Eye (tissue), 1 donor: ENCODE measurements at regions not wholly inside any gene's neighbourhood (a gene's known extent, or its start where the extent isn't known, plus 50 kb on each side); places are given as distances from the start of the nearest gene placed in this dataset.

ENCODE experiments used
- DNase-seq: peaks from one replicate; pipeline ENCODE4 v3.0.0-alpha.2; 2015

DNA sequence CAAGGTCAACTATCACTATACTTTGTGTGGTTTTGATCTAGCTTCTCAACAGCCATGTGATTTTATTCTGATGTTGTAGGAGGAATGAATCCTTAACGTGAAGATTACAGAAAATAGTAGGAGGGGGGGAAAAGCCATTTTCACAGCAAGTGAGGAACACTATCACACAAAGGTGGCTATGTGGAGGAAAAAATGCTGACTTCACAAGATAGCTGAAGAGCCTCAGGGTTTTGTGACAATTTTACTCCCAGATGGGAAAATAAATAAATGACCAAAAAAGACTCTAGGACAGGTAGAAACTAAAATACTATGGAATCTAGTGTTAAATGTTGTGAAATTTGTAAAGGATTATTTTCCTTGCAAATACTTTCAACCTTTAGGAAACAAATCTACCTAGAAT lies 281.0 kb downstream of the ADRA2A start:
- no peak for DNase-seq

DNA sequence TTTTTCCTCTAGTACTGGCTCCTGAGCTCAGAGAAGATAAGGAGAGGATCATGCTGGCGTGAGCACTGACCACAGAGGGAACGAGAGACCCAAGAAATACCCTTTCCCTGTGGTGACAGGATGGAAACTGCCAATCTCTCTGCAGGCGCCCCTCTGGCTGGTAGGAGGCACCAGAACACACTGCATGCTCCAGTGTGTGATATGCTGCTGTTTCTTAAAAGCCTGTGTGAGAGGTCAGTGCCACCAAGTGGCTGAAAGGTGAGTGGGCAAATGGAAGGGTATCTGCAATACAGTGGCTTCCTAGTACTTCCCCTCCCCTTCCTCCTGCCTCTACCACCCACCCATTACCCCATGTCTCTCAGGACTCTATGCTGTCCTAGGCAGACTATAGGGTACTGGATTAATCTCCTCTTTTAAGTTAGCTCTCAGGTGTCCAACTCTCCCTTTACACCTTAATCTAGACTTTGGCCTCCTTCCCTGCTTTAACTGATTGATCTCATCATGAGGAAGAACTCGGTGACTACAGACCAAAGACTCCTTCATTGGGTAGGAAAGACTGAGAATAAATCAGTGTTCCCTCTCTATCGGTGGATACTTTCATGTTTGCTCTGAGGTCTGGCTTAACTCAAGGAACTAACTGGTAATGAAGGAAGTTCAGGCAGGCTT lies 283.6 kb downstream of the ADRA2A start:
- DNase-seq: peak; percentile 52

DNA sequence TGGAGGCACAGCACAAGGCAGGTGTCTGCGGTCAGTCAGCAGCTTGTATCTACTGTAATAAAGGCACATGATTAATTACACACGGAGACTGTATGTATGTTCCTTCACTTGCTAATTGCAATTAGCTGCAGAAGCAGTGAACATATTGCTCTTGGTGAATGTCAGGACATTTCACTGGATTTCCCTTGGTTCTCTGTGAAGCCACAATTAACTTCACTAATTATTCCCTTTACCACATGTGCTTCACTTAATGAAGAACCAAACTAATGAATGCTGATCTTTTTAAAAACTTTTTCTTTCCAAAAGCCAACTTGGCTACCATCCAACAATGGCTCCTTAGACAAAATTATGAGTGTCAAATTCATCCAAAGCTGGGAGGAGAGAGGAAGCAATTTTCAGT lies 290.7 kb downstream of the ADRA2A start:
- no peak for DNase-seq

DNA sequence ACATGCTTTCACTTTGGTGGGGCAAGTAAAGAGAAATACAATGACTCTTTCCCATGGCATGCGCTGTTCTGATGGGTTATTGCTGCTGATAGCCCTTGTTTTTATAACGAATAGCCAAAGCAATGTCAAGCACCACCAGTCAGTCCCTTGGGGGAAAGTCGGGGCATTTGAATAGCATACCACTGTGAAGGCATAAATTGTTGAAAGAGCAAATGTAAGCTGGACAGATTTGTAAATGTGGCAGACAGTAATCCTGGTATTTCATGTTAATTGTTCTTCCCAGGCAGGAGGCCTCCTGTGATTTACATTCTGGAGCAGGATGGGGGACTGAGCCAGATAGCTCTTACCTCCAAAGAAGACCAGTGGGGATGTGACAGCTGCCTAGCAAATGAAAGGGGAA lies 293.3 kb downstream of the ADRA2A start:
- DNase-seq: no peak

DNA sequence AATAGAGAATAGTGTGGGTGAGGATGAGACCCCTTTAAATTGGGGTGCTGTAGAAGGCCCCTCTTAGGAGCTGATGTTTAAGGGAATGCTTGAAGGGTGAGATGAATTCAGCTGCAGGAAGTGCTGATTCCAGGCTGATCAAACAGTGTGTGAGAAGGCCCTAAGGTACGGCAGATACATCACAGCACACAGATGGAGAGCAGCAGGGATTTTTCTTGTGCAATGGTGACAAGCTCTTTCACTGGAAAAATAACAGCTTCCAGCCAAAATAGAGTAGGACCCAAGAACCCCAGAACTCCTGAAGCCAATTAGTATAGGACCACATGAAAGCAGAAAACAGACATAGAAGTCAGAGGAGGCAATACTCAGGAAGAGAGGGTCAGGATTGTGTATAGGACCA lies 296.9 kb downstream of the ADRA2A start:
- no peak for DNase-seq

DNA sequence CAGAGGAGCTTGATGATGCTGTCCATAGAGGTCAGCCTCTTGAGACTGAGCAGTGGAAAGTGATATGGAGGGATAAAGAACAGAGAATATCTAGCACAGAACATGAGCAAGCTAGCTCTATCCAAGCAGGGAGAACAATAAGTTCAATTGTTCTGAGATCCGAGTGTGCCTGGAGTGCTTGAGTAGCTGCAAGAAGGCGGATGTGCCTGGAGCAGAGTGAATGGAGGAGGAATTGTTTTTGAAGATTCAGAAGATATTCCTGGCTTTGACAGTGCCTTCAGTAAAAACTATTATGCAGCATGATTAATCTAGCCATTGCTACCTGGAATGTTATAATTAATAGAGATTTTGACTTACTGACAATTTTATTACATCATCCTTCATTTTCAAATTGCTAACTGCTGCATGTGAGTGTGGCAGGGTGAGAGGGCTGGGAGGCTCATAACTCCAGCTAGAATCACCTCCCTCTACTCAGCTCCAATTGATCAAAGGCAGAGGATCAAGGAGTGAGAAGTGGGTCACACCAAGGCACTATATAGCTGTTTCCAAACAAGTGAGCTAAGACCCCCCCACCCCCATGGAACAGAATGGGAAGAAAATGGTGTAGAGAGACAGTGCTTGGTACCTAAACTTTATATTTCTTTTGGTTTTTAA lies 302.8 kb downstream of the ADRA2A start:
- no peak for DNase-seq

DNA sequence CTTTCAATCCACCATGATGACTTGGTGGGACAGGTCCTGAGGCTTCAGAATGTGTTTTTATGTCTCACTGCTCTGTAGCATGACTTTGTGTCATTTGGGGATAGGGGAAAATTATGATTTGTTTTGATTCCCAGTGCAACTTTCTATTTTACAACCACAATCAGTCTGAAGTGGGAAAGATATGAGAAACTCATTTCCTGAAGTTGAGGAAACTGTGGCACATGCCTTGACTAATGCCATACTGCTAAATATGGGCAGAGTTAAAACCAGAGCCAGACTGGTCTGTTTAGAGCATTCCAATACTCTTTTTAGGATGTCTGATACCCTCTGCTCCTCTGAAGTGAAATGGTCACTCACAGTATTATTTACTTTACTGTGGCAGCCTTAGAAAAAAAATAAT lies 307.7 kb downstream of the ADRA2A start:
- no peak for DNase-seq

DNA sequence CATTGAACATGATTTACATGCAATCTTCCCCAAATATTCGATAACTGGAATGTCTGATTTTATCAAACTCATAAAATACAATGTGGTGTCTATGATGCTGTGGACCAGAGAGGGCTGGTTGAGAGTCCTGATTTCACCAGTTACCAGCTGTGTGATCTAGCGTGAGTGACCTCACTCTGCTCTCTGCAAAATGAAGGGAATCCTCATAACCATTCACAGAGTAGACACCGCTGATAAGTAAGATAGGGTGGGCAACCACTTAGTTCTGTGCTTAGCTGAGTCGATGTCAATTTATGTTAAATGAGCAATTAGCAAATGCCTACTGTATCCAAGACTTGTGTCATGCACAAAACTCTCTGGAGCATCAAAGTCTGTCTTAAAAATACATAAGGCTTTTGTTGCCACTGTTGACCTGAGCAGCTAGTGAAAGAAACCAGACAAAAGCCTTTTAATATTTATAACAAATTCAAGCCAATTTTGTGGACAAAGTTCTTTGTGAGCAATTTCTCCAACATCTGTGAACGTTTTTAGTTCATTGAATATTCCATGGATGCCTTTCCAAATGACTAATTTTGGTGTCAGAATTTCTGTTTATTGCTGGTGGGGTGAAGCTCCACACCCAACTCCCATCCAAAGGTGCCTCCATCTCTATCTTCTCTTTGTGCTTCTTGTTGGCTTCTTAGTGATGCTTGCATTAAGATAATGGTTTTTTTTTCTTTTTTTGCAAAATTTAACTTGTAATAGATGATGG lies 314.2 kb downstream of the ADRA2A start:
- no peak for DNase-seq

DNA sequence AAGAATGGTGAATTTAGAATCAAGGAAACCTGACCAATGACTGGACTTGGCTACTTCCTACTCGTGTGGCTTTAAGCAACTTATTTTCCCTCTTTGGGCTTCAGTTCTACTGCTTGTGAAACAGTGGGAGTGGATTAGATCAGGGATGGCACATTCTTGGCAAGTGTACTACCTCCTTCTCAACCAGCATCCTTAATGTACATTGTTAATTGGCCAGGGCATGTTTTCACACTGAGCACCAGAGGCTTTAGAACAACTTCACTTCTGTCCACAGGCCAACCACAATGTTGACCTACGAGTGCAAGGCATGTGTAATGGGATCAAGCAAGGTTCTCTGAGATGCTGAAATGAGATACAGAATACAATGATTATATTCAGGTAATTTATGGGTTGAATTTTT lies 315.3 kb downstream of the ADRA2A start:
- DNase-seq: no peak

DNA sequence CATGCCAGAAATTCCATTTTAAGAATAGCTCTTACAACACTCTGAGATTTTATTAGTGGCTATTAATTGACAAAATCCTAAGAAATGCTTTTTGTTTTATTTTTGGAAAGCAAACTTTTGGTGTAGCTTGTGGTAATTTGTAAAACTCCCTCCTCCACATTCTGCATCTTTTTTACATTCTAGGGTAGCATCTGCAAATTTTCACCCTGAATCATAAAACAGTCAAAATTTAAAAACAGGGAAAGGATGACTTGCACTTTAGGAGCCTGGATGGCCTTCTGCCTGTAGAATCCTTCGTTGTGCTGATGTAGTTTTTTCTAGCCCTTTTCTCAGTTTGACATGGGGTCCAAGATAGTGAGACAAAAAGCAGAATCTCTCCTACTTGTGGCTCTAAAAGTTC lies 316.1 kb downstream of the ADRA2A start:
- no peak for DNase-seq

DNA sequence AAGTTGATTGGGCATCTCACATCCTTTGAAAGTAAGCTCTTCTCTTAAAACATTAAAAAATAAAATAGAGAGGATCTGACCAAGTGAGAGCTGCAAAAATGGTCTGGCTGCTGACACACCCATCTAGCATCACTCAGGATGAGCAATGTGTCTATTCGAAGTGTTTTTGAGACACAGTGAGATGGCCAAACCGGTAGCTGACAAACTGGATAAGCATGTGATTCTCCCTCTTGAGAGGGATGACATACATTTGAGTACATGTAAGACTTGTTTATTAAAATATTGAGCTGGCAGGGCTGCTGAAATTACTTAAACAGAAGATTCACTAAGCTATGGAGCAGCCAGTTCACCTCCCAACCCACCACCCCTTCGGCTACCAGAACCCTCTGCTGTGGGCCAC lies 333.9 kb downstream of the ADRA2A start:
- no peak for DNase-seq

DNA sequence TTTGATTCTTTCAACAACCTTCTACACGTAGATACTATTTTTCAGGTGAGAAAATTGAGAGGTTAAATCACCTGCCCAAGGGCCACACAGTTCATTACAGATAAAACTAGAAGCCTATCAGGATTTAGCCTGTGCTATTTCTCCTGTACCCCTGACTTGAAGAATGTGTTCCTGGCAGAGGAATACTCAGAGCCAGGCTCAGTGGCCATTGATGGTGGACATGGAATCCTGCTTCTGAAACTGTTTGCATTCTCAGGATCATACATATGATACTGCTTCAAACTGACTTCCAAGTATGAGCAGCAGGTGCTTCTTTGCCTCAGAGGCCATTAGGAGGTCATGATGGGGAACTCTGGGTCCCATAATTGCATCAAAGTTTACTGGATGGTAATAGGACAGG lies 348.6 kb downstream of the ADRA2A start:
- no peak for DNase-seq

DNA sequence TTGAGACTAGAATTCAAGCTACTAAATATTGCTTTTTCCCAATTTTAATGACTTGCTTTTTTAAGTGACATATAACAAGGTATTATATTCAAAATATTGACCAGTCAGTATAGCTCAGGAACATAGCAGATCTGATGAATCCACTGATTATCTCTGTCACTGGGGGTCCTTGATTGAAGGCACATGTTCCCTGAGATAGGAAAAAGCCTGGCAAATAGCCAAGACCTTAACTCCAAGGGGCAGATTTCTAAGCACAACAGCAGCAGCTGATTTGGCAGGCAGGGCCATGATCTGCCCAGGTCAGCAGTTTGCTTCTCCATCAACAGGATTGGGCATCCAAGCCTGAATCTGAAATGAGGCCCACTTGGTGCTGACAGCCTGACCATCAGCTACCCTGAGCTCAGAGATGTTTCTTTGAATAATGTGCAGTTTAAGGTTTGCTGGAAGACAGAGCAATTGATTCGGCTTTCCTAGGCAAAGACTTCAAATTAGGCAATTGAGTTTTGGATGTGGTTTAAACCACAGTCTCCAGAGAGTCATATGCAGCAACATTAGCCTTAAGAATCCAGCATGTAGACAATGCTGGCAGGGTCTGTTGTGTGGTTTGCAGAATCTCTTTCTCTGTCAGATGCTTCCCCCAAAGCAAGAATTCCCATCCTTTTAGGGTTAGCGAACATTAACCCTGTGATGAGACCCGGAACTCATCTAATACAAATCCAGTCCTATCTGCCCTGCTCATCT lies 352.6 kb downstream of the ADRA2A start:
- DNase-seq: no peak

DNA sequence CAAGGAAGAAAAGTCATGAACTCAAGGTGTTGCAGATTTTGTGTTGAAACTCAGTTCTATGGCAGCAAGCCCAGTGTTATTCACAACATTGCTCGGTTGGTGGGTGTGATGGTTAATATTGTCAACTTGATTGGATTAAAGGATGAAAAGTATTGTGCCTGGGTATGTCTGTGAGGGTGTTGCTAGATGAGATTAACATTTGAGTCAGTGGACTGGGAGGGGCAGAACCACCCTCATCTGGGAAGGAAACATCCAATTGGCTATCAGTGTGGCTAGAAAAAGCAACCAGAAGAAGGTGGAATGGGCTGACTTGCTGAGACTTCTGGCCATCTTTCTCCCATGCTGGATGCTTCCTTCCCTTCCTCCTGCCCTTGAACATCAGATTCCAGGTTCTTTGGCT lies 353.2 kb downstream of the ADRA2A start:
- DNase-seq: no peak

DNA sequence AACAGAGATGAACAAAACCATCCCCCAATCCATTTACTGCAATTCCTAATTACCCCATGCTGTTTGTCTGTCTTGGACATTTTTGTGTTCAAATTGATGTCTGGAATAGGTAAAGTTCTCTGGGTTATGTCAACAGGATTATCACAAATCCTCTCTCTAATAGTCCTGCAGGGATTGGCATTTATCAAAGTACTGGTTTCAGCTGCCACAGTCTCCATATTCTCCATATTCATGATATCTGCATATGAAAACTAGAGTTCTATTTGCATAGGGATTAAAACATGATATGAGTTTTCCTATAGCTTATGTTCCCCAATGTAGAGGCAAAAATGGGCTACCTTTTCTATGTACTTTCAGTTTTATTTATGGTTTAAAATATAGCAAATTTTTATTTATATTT lies 355.8 kb downstream of the ADRA2A start:
- DNase-seq: no peak

DNA sequence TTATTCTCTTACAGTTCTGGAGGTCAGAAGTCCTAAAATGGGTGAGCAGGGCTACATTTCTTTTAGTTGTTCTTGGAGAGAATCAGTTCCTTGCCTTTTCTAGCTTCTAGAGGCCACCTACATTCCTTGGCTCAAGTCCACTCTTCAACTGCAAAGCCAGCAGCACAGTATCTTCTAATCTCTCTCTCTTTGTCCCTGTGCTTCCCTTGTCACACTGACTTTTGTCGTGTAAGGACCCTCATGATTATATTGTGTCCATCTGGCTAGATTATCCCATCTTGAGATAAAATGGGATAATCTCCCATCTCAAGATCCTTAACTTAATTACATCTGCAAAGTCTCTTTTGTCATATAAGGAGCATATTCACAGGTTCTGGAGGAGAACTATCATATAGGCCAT lies 359.0 kb downstream of the ADRA2A start:
- no peak for DNase-seq

DNA sequence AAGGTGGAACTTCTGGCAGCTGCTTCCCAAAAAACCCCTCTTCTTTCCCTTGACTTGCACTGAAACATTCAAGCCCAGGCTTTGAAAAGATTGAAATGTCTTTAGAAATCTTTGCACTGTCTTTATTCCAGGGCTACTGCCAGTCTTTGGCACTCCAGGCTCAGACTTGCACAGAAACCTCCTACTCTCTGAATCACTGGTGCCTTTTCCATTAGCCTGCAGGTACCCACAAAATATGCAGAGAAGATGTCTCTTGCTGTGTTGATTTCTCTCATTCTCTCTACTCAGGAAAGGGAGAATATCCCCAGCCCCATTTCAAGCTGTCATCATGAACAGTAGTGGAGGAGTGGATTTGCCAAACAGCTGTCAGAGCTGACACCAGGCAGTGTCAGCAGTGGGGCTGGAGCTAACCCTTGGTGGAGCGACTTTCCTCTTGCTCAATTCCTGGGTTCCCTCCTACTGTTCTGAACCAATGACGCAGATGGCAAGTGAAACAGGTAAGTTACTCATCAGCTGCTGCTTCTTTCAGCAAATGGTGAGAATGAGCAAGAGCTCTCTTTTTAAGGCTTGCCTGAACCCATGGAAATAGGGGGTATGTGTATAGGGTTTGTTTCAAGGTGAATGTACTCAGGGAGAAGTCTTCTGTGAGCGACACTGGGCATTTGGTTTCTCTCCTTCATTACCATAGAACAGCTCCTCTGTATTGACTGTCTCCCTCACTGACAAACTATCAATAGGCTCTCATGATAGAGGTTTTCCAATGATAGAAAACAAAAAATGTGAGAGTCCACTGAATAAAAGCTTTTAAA lies 362.4 kb downstream of the ADRA2A start:
- DNase-seq: no peak

DNA sequence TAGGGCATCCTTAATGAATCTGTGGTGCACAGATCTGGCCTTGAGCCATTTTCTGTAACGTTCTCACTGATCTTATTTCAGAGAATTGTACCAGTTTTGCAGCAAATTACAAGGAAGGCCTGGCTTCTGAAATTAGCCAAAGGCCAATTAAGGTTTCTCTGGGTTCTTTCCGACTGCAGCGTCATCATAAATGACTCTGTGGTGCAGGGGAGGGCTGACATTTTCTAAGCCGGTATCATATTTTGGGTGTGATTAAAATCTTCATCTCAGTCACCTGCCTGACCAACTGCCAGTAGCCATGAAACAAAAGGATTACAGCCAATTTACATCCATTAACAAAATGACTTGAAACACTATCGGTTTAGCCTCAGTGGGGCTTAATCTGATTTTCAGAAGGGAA lies 363.7 kb downstream of the ADRA2A start:
- DNase-seq: no peak

DNA sequence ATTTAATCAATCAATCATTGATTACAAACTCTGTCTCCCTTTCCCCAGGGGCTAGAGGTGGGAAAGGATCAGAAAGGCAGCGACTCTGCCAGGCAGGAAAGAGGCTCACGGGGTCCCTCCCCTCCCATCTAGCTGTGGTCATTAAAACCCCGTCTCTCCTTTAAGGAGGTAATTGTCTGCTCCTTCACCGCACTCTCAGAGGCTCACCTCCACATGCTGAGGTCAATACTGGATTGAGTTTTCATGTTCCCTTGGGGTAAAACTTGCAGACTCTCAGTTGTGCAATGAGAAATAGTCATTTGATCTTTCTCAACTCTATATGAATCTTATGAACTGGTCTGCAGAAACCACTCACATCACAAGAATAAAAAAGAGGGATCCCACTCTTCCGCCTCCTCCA lies 368.8 kb downstream of the ADRA2A start:
- DNase-seq: no peak

DNA sequence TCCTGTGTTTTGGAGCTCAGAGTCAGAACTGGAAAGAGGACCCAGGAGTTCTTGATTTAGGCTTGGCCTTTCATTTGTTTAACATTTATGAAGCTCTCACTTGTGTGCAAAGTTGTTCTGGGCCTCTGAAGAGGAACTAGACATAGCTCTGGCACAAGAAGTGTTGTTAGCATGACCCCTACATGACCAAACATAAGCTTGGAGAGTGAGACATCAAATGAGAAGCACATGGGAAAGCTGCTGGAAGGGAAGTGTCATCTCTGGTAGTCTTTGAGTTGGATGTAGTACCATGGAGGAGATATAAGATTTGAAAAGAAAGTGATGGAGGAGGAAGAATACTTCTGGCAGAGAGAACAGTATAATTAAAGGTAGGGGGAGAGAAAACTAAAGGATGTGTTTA lies 370.1 kb downstream of the ADRA2A start:
- DNase-seq: no peak

DNA sequence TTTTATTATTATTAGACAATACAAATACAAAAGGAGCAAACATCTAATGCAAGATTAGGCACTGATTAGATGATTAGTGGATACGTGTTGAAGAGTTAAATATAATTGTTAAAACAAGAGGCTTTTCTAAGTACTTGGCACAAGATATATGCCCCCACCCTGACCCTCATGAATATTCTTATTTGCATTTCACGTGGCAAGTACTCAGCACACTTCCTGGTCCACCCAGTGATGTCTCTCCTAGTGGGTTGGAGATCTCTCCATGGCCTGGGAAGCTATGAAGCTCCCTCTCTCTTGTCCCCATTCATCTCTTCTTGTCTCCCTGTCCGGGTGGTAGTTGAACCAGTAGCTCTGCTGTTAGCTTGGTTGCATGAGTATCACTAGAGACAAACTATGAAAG lies 375.3 kb downstream of the ADRA2A start:
- no peak for DNase-seq

DNA sequence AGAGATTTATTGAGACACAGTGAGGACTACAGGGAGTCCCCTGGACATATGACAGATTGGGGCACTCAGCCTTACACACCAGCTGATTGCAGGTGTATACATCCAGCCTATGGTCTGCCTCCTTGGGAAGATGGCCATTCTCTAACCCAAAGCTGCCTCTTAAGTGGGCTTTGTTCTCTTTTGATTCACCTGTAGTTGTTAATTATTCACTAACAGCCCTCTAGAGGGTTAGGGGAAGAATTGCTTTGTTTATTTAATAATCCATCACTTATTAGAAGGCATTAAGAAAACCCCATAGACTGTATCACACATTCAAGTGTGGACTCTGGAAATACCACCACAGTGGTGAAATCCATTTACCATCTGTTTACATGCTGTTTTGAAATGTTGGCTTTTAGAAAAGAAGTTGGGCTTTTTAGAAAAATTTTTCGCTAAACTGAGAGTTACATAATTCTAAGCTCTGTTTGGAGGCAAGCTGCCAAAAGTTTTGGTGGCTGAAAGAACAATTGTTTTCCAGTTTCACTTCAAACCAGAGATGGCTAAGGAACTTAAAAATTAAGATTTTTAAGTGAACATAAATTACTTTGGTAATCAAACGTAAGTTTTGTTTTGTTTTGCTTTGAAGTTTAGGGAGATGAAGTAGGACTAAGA lies 379.1 kb downstream of the ADRA2A start:
- DNase-seq: no peak
